Spleen (tissue), 7 donors: ENCODE measurements at regions not wholly inside any gene's neighbourhood (a gene's known extent, or its start where the extent isn't known, plus 50 kb on each side); places are given as distances from the start of the nearest gene placed in this dataset.

Experiments
- POLR2A ChIP-seq, 3 donors: fragments of 450-650 bp; IDR thresholded peaks; one replicate each; pipeline ENCODE4 v1.5.1; 2017; ENCODE audit warnings: antibody characterized with exemption in 3 of 3, mild to moderate bottlenecking in 1 of 3
- TF ChIP-seq, protein P1 (sequence below), 11 experiments: fragments of 200-600 bp in 7 of 11; fragments of 450-650 bp in 4 of 11; sonication (generic) in 4 of 11; IDR thresholded peaks in 8 of 11; conservative IDR thresholded peaks in 3 of 11; 1 replicate in 7 of 11; 2 replicates in 4 of 11; pipeline versions ENCODE4 v1.4.0 to v1.8.0; 2016 to 2021; ENCODE audit warnings: antibody characterized with exemption in 11 of 11, inconsistent platforms in 4 of 11, mild to moderate bottlenecking in 1 of 11
- donor health status: DM: no; HTN: no; CAD: no; lungs with moderate emphysema.
- donor health status: DM: no; HTN: no; CAD: no.
- donor health status: DM: no; HTN: no; CAD: no.

DNA sequence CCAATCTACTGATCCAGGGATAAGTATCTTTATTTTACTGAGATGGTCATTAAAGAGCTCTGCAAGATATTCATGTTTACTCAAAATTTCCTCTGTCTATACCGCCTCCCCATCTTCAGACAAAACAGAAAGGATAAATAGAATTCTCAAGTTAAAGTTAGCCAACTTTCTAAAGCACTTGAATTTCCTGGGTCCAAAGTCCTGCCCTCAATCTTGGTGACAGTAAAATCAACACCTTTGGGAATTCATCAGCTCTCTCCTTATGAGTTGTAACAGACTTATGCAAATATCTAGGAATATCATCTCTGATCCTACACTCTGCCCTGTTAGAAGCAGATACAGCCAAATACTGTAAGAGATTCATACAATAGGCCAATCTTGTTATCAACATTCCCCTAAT, 122.5 kb upstream of the HAAO start:
- TF ChIP-seq, protein P1, sequence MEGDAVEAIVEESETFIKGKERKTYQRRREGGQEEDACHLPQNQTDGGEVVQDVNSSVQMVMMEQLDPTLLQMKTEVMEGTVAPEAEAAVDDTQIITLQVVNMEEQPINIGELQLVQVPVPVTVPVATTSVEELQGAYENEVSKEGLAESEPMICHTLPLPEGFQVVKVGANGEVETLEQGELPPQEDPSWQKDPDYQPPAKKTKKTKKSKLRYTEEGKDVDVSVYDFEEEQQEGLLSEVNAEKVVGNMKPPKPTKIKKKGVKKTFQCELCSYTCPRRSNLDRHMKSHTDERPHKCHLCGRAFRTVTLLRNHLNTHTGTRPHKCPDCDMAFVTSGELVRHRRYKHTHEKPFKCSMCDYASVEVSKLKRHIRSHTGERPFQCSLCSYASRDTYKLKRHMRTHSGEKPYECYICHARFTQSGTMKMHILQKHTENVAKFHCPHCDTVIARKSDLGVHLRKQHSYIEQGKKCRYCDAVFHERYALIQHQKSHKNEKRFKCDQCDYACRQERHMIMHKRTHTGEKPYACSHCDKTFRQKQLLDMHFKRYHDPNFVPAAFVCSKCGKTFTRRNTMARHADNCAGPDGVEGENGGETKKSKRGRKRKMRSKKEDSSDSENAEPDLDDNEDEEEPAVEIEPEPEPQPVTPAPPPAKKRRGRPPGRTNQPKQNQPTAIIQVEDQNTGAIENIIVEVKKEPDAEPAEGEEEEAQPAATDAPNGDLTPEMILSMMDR (IDR thresholded peaks at IDR 0.05 in 8 of 11, conservative IDR thresholded peaks at IDR 0.05 in 3 of 11): no peak
- no peak for TF ChIP-seq POLR2A (IDR thresholded peaks at IDR 0.05)
